ENCODE measurements at regions not wholly inside any gene's neighbourhood (a gene's known extent, or its start where the extent isn't known, plus 50 kb on each side); places are given as distances from the start of the nearest gene placed in this dataset.
"Not testable (repeated sequence)": the region's sequence is repeated elsewhere in the genome, so short reads cannot be mapped to it uniquely, and the experiment has no call there.

DNA sequence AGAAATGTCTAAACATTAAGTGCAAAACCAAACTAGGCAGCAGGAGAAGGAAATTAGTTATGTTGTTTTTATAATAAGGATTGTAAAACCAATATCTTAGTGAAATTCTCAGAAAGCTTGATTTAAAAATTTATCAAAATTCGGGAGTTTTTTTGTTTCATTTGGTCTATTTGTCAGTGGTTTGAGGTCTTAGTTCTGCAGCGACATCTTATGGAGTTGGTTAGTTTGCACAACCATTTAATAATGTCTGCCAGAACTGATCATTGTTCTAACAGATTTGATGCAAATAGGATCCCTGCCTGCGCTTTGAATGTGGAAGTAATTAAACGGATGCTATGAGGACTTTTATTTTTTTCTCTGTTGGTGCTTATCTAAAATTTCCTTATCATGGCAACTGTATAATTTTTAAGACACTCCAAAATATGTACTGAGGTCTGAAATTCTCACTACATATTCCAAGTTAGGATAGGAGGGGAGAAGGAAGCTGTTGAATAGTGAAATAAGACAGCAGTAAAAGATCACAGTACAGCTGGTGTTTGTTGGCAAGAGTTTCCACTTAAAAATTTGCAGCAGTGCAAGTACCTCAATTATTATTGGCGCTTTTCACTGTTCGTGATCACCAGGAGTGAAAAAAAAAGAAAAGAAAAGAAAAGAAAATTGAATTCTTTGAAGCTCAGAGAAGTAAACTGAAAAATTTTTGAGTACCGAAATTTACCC lies 2521.4 kb downstream of the ARAP2 start:
- Histone ChIP-seq H3K27me3 (ENCODE audit: insufficient read depth, insufficient read length) (no peaks in the 10 kb centered on the region), H3K4me3 (ENCODE audit: insufficient read length, low read depth) (no peak overlapping the region), H3K4me1 (ENCODE audit: insufficient read depth, insufficient read length) (no peaks in the 10 kb centered on the region), H3K36me3 (ENCODE audit: insufficient read depth, insufficient read length, low read length) (no peaks in the 10 kb centered on the region), H3K9ac (ENCODE audit: insufficient read length, low read depth) (no peak overlapping the region), H3K9me3 (ENCODE audit: insufficient read depth, low read length) (no peaks in the 10 kb centered on the region)
- no peak for DNase-seq (ENCODE audit: low read depth, low spot score)
- TF ChIP-seq ZNF274 (IDR thresholded peaks at IDR 0.05; ENCODE audit: low read depth, low read length) = no peak
- TF ChIP-seq SUZ12 (IDR thresholded peaks at IDR 0.05; ENCODE audit: extremely low read depth, insufficient read depth, insufficient read length) = no peak
- no peak for TF ChIP-seq YY1 (IDR thresholded peaks at IDR 0.05; ENCODE audit: insufficient read depth, insufficient read length)

DNA sequence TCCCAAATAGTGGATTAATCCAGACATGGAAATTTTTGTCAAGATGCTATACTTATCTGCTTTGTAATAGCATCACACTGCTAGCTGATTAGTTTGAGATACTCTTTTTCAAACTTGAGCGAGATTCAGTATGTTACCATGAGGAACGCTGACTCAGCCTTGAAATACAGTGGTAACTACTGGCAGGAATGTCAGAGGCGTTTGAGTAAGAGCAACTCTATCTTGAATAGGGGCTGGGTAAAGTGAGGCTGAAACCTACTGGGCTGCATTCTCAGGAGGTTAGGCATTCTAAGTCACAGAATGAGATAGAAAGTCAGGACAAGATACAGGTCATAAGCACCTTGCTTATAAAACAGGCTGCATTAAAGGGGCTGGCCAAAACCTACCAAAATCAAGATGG lies 2519.6 kb downstream of the ARAP2 start:
- H3K4me3 ChIP-seq (ENCODE audit: insufficient read length, low read depth) = no peak overlapping the region
- no peak for TF ChIP-seq ZNF274 (IDR thresholded peaks at IDR 0.05; ENCODE audit: low read depth, low read length)
- TF ChIP-seq SUZ12 (IDR thresholded peaks at IDR 0.05; ENCODE audit: extremely low read depth, insufficient read depth, insufficient read length) = no peak
- no peaks in the 10 kb centered on the region for H3K27me3 ChIP-seq (ENCODE audit: insufficient read depth, insufficient read length)
- H3K9ac ChIP-seq (ENCODE audit: insufficient read length, low read depth) = no peak overlapping the region
- no peaks in the 10 kb centered on the region for H3K9me3 ChIP-seq (ENCODE audit: insufficient read depth, low read length)
- DNase-seq (ENCODE audit: low read depth, low spot score) = no peak
- H3K4me1 ChIP-seq (ENCODE audit: insufficient read depth, insufficient read length) = no peaks in the 10 kb centered on the region
- no peaks in the 10 kb centered on the region for H3K36me3 ChIP-seq (ENCODE audit: insufficient read depth, insufficient read length, low read length)

DNA sequence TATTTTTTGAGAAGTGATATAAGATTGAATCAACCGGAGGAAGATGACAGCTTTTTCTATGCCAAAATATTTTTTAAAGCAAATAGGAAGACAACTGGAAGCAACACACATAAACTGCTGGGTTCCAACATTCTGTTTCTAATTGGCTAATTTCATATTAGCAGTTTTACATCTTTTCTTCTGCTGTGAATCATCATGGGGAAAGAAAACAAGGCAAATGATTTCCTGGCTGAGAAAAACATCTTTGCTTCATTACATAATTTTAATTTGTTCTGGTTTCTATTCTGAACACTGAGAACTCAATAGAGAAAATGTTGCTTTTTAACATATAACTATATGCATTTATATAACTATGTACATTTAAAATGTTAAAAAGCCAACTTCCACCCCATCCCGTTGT lies 2518.5 kb downstream of the ARAP2 start:
- H3K9me3 ChIP-seq (ENCODE audit: insufficient read depth, low read length) = no peaks in the 10 kb centered on the region
- H3K4me3 ChIP-seq (ENCODE audit: insufficient read length, low read depth) = no peak overlapping the region
- H3K36me3 ChIP-seq (ENCODE audit: insufficient read depth, insufficient read length, low read length) = no peaks in the 10 kb centered on the region
- no peak for TF ChIP-seq SUZ12 (IDR thresholded peaks at IDR 0.05; ENCODE audit: extremely low read depth, insufficient read depth, insufficient read length)
- TF ChIP-seq ZNF274 (IDR thresholded peaks at IDR 0.05; ENCODE audit: low read depth, low read length) = no peak
- no peak for TF ChIP-seq YY1 (IDR thresholded peaks at IDR 0.05; ENCODE audit: insufficient read depth, insufficient read length)
- H3K9ac ChIP-seq (ENCODE audit: insufficient read length, low read depth) = no peak overlapping the region
- H3K27me3 ChIP-seq (ENCODE audit: insufficient read depth, insufficient read length) = no peaks in the 10 kb centered on the region
- no peak for DNase-seq (ENCODE audit: low read depth, low spot score)
- H3K4me1 ChIP-seq (ENCODE audit: insufficient read depth, insufficient read length) = no peaks in the 10 kb centered on the region

DNA sequence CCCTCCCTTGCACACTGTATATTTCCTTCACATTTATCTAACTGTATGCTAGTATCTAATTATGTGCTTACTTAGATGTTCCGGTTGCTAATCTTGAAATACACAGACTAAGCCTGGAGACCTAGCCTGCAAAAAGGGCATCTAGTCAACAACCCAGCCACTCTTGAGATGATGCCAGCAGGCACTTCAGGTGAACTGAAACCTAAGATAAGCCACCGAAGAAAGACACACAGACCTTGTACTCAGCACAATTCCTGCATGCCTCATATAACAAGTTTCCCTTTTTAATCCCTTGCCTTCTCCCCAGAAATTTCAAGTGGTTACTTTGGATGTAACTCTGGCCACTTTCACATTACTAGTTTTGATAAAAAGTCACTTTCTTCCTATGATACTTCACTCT lies 2506.6 kb downstream of the ARAP2 start:
- Histone ChIP-seq H3K9ac (ENCODE audit: insufficient read length, low read depth) (no peak overlapping the region), H3K4me1 (ENCODE audit: insufficient read depth, insufficient read length) (no peaks in the 10 kb centered on the region), H3K9me3 (ENCODE audit: insufficient read depth, low read length) (no peaks in the 10 kb centered on the region), H3K36me3 (ENCODE audit: insufficient read depth, insufficient read length, low read length) (no peaks in the 10 kb centered on the region), H3K27me3 (ENCODE audit: insufficient read depth, insufficient read length) (no peaks in the 10 kb centered on the region), H3K4me3 (ENCODE audit: insufficient read length, low read depth) (no peak overlapping the region)
- TF ChIP-seq SUZ12 (IDR thresholded peaks at IDR 0.05; ENCODE audit: extremely low read depth, insufficient read depth, insufficient read length) = no peak
- TF ChIP-seq ZNF274 (IDR thresholded peaks at IDR 0.05; ENCODE audit: low read depth, low read length) = no peak
- no peak for TF ChIP-seq YY1 (IDR thresholded peaks at IDR 0.05; ENCODE audit: insufficient read depth, insufficient read length)
- no peak for DNase-seq (ENCODE audit: low read depth, low spot score)

DNA sequence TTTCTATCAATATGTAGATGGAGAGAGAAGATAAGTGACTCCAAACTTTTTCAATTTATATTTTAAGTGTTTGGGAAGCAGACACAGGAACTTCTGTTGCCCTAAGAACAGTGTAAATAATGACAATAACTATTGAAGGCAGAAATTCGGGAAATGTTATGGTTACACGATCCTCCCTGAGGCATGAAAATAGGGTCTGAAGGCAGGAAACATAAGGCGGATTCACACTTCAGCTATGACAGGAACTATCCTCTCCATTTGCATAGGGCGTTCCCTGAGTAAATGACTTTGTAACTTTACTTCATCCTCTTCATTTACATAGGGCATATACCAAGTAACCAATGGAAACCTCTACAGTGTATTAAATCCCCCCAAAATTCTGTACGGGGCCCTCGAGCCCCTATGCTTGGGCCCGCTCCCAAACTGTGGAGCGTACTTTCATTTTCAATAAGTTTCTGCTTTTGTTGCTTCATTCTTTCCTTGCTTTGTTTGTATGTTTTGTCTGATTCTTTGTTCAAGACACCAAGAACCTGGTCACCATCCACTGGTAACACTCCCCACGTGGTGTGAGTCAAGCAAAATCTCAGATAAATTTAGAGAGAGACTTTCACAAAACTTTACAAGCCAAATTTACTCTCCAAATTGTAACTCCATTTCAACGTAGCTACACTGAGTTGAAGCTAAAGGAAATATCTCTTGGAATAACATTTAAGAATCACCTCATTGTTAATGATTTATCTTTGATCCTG lies 2504.3 kb downstream of the ARAP2 start:
- Histone ChIP-seq H3K27me3 (ENCODE audit: insufficient read depth, insufficient read length) (no peaks in the 10 kb centered on the region), H3K9me3 (ENCODE audit: insufficient read depth, low read length) (no peaks in the 10 kb centered on the region), H3K4me3 (ENCODE audit: insufficient read length, low read depth) (no peak overlapping the region), H3K9ac (ENCODE audit: insufficient read length, low read depth) (no peak overlapping the region), H3K36me3 (ENCODE audit: insufficient read depth, insufficient read length, low read length) (no peaks in the 10 kb centered on the region), H3K4me1 (ENCODE audit: insufficient read depth, insufficient read length) (no peaks in the 10 kb centered on the region)
- DNase-seq (ENCODE audit: low read depth, low spot score) = no peak
- TF ChIP-seq YY1 (IDR thresholded peaks at IDR 0.05; ENCODE audit: insufficient read depth, insufficient read length) (no peak), SUZ12 (IDR thresholded peaks at IDR 0.05; ENCODE audit: extremely low read depth, insufficient read depth, insufficient read length) (no peak)

DNA sequence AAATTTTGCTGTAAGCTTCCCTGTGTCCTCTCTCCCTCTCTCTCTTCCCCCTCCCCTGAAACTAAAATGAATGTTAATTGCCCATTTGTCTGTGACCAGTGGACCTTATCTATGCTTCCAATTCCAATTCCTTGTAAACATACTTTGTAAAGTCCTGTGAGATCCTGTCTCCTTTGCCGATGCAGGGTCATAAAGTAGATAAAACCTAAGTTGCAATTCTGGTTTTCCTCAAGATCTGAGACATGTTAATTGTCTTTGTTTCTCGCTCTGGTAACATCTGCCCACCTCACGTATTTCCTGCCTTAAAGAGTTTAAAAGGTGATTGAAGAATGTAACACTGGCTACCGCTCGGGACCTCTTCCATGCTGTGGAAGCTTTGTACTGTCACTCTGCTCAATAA lies 2503.4 kb downstream of the ARAP2 start:
- DNase-seq (ENCODE audit: low read depth, low spot score); H3K36me3 ChIP-seq (ENCODE audit: insufficient read depth, insufficient read length, low read length); H3K4me3 ChIP-seq (ENCODE audit: insufficient read length, low read depth); H3K4me1 ChIP-seq (ENCODE audit: insufficient read depth, insufficient read length); H3K9ac ChIP-seq (ENCODE audit: insufficient read length, low read depth); H3K27me3 ChIP-seq (ENCODE audit: insufficient read depth, insufficient read length); H3K9me3 ChIP-seq (ENCODE audit: insufficient read depth, low read length): not testable (repeated sequence)

DNA sequence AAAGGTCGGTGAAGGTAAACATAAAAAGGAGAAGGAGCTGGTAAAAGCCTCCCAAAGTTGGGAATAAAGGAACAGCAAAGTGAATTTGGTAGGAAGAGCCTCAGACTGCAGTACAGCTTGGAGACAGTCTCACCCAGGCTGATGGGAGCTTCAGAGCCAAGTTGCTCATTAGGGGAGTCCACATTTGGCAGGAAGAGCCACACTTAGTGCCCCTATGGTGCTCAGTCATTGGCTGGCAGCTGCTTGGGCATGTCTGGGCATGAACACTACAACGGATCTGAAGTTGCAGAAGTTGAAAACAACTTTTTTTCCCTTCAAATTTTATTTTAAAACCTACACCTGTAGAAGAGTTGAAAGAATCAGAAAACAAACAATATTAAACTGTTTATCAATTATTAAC lies 2497.3 kb downstream of the ARAP2 start:
- TF ChIP-seq YY1 (IDR thresholded peaks at IDR 0.05; ENCODE audit: insufficient read depth, insufficient read length) (no peak), SUZ12 (IDR thresholded peaks at IDR 0.05; ENCODE audit: extremely low read depth, insufficient read depth, insufficient read length) (no peak), ZNF274 (IDR thresholded peaks at IDR 0.05; ENCODE audit: low read depth, low read length) (no peak)
- Histone ChIP-seq H3K27me3 (ENCODE audit: insufficient read depth, insufficient read length) (no peaks in the 10 kb centered on the region), H3K36me3 (ENCODE audit: insufficient read depth, insufficient read length, low read length) (no peaks in the 10 kb centered on the region), H3K4me1 (ENCODE audit: insufficient read depth, insufficient read length) (no peaks in the 10 kb centered on the region), H3K4me3 (ENCODE audit: insufficient read length, low read depth) (no peak overlapping the region), H3K9me3 (ENCODE audit: insufficient read depth, low read length) (no peaks in the 10 kb centered on the region), H3K9ac (ENCODE audit: insufficient read length, low read depth) (no peak overlapping the region)
- DNase-seq (ENCODE audit: low read depth, low spot score) = no peak

Data from NT2/D1 (cell line).